ENCODE measurements at regions not wholly inside any gene's neighbourhood (a gene's known extent, or its start where the extent isn't known, plus 50 kb on each side); places are given as distances from the start of the nearest gene placed in this dataset.
"Not testable (repeated sequence)": the region's sequence is repeated elsewhere in the genome, so short reads cannot be mapped to it uniquely, and the experiment has no call there.

GRCh38 chr18:60248336-60249330, 123.9 kb downstream of the MC4R start:
- 79% methylated on average over 2 of the region's 2 CpGs for WGBS

GRCh38 chr18:60247103-60247502, 125.5 kb downstream of the MC4R start:
- H3K9me3 ChIP-seq: no peaks in the 10 kb centered on the region
- no peak overlapping the region for H3K4me3 ChIP-seq
- H3K4me1 ChIP-seq: no peaks in the 10 kb centered on the region
- no peak for TF ChIP-seq POLR2A (IDR thresholded peaks at IDR 0.05)
- no peak for TF ChIP-seq EP300 (IDR thresholded peaks at IDR 0.05)
- no peak for TF ChIP-seq CTCF (IDR thresholded peaks at IDR 0.05)
- TF ChIP-seq POLR2AphosphoS5 (IDR thresholded peaks at IDR 0.05): no peak
- H3K36me3 ChIP-seq: no peaks in the 10 kb centered on the region
- H3K27ac ChIP-seq: no peak overlapping the region
- no peaks in the 10 kb centered on the region for H3K27me3 ChIP-seq
- WGBS: 41% methylated on average over 3 of the region's 3 CpGs
- no peak for DNase-seq (ENCODE audit: low spot score in 2 of 2)

More at GRCh38 chr18:60248336-60249330, 123.9 kb downstream of the MC4R start:
- Histone ChIP-seq H3K36me3 (no peaks in the 10 kb centered on the region), H3K4me1 (no peaks in the 10 kb centered on the region), H3K27me3 (no peaks in the 10 kb centered on the region), H3K4me3 (no peak overlapping the region), H3K9me3 (no peaks in the 10 kb centered on the region), H3K27ac (no peak overlapping the region)
- no peak for DNase-seq (ENCODE audit: low spot score in 2 of 2)
- TF ChIP-seq CTCF (IDR thresholded peaks at IDR 0.05) (no peak), POLR2A (IDR thresholded peaks at IDR 0.05) (no peak), POLR2AphosphoS5 (IDR thresholded peaks at IDR 0.05) (no peak), EP300 (IDR thresholded peaks at IDR 0.05) (no peak)

- Histone ChIP-seq H3K27ac (no peak overlapping the region), H3K4me3 (no peak overlapping the region), H3K27me3 (no peaks in the 10 kb centered on the region), H3K36me3 (no peaks in the 10 kb centered on the region), H3K9me3 (no peaks in the 10 kb centered on the region), H3K4me1 (no peaks in the 10 kb centered on the region)
- WGBS: 77% methylated on average over 1 of the region's 1 CpG
- TF ChIP-seq CTCF (IDR thresholded peaks at IDR 0.05) (no peak), POLR2AphosphoS5 (IDR thresholded peaks at IDR 0.05) (no peak)
- no peak for DNase-seq (ENCODE audit: low spot score in 2 of 2)
Observed at GRCh38 chr18:60246606-60247005, 126.0 kb downstream of the MC4R start.

GRCh38 chr18:60245096-60245495, 127.5 kb downstream of the MC4R start:
- Histone ChIP-seq H3K9me3 (no peaks in the 10 kb centered on the region), H3K36me3 (no peaks in the 10 kb centered on the region), H3K4me1 (no peaks in the 10 kb centered on the region), H3K27me3 (no peaks in the 10 kb centered on the region), H3K27ac (no peak overlapping the region), H3K4me3 (no peak overlapping the region)
- DNase-seq (ENCODE audit: low spot score in 2 of 2): no peak
- WGBS: 82% methylated on average over 5 of the region's 5 CpGs
- TF ChIP-seq EP300 (IDR thresholded peaks at IDR 0.05) (no peak), POLR2A (IDR thresholded peaks at IDR 0.05) (no peak), POLR2AphosphoS5 (IDR thresholded peaks at IDR 0.05) (no peak), CTCF (IDR thresholded peaks at IDR 0.05) (no peak)

GRCh38 chr18:60239024-60239710, 133.4 kb downstream of the MC4R start:
- H3K4me1 ChIP-seq; H3K27ac ChIP-seq; H3K9me3 ChIP-seq; DNase-seq (ENCODE audit: low spot score in 2 of 2); H3K27me3 ChIP-seq; H3K4me3 ChIP-seq; H3K36me3 ChIP-seq: not testable (repeated sequence)
- WGBS: 63% methylated on average over 4 of the region's 4 CpGs

Measured in suprapubic skin (tissue), 4 donors.